Bronchial epithelial cell (primary cell): ENCODE measurements at regions not wholly inside any gene's neighbourhood (a gene's known extent, or its start where the extent isn't known, plus 50 kb on each side); places are given as distances from the start of the nearest gene placed in this dataset.

Experiments used
- DNase-seq: peaks from one replicate; pipeline ENCODE4 v3.0.0-alpha.2; 2010; ENCODE audit warnings: low read depth
- FAIRE-seq: peaks from 2 replicates; lab custom pipeline; 2011; peaks lifted over from hg19 to GRCh38; lab: Jason Lieb, UNC
- H3K27me3 ChIP-seq: 2 replicates; pipeline ENCODE4 v1.5.1; 2011; ENCODE audit warnings: low read length; ENCODE audit not compliant: control insufficient read depth, insufficient read depth
- H3K36me3 ChIP-seq: 2 replicates; pipeline ENCODE4 v1.5.1; 2011; ENCODE audit warnings: low read length; ENCODE audit not compliant: control insufficient read depth, insufficient read depth
- H3K4me3 ChIP-seq: 2 replicates; pipeline ENCODE4 v1.5.1; 2011; ENCODE audit warnings: mild to moderate bottlenecking, low read depth, low read length, control low read depth
- TF ChIP-seq, protein P1 (sequence below): IDR thresholded peaks from 2 replicates; pipeline ENCODE4 v1.5.1; 2011; ENCODE audit warnings: mild to moderate bottlenecking, moderate library complexity, low read length, control low read depth, inconsistent platforms; ENCODE audit not compliant: insufficient read depth, severe bottlenecking

DNA sequence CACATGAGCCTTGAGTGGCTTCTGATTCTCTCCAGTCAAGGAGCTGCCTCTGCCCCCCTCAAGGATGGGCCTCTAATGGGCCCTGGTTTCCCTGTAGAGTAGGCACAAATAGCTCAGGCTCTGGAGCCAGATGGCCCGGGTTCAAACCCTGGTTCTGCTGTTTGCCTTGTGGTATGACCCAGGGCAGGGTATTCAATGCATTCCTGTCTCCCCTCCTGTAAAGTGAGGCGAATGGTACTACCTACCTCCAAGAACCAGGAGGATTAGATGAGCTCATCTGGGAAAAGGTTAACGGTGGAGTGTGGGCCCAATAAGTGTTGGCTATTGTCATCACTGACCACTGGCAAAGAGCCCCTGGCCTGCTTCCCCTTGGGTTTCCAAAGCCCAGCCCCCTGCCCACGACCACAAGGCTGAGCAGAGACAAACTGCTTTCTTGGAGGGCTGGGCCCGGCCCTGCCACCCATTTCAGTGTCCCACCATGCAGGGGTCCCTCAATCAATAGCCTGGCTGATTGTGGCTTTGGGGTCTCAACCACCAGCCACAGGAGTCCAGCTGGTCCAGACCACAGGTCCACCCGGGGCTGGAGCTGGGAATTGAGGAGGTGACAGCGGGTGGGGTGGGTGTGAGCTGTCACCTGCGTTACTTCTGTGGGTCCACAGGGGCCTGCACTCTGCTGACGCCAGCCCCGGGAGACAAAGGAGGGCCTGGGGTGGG lies 115.6 kb upstream of the RUNX3 start:
- TF ChIP-seq, protein P1, sequence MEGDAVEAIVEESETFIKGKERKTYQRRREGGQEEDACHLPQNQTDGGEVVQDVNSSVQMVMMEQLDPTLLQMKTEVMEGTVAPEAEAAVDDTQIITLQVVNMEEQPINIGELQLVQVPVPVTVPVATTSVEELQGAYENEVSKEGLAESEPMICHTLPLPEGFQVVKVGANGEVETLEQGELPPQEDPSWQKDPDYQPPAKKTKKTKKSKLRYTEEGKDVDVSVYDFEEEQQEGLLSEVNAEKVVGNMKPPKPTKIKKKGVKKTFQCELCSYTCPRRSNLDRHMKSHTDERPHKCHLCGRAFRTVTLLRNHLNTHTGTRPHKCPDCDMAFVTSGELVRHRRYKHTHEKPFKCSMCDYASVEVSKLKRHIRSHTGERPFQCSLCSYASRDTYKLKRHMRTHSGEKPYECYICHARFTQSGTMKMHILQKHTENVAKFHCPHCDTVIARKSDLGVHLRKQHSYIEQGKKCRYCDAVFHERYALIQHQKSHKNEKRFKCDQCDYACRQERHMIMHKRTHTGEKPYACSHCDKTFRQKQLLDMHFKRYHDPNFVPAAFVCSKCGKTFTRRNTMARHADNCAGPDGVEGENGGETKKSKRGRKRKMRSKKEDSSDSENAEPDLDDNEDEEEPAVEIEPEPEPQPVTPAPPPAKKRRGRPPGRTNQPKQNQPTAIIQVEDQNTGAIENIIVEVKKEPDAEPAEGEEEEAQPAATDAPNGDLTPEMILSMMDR, result no peak
- Histone ChIP-seq H3K4me3 (no peak overlapping the region), H3K36me3 (no peaks in the 10 kb centered on the region), H3K27me3 (peaks cover 2% of the 10 kb centered on the region)
- DNase-seq (no peak), FAIRE-seq (no peak)

DNA sequence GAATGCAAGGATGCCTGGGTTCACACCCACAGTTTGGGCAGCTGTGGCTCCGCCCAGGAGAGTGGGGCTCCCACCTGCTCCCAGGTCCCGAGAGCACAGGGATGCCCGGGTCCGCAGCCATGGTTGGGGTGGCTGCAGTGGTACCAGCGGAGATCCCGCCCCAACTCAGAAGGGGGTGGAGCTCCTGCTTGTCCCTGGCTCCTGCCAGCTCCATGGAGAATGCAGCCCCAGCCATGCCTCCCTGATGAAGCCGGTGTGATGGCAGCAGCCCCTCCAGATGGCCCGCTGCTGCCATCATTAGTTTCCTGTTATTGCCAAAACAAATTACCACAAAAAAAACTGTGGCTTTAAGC lies 113.1 kb upstream of the RUNX3 start:
- no peak overlapping the region for H3K4me3 ChIP-seq
- H3K36me3 ChIP-seq, result no peaks in the 10 kb centered on the region
- FAIRE-seq (no peak), DNase-seq (no peak)
- TF ChIP-seq, protein P1, result no peak
- peaks cover 3% of the 10 kb centered on the region for H3K27me3 ChIP-seq

DNA sequence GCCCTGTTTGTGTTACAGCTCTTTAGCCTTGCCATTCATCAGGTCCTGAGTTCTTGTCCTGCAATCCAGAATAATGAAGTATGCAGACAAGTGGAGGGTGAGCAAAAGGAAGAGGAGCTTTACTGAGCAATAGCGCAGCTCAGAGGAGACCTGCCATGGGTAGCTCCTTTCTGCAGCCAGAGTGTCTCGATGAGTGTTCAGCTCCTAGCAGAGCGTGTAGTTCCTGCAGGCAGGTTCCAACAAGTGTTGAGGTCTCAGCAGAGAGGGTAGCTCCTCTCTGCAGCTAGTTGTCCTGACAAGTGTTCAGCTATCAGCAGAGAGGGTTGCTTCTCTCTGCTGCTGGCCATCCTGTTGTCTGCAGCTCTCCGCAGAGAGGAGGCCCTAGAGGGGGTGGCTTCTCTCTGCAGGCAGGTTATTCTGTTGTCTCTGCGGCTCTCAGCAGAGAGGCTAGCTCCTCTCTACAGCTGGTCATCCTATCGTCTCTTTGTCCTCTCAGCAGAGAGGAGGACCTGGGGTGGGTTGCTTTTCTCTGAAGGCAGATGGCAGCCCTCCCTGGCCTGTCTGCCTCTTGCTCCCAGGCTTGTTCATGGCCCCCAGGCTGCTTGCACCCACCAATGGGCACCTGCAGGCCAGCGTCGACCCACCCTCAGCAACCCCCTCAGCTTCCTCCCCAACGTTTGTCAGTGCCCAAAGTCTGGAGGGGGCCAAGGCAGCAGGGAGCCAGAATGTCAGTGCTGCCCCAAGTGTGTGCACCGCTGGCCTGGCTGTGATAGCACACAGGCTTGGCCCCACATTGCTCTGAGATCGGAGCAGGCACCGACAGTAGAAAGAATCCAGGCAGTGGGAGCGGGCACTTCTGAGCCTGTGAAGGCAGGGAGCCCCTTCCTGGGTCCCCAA lies 112.5 kb upstream of the RUNX3 start:
- Histone ChIP-seq H3K4me3 (no peak overlapping the region), H3K36me3 (no peaks in the 10 kb centered on the region), H3K27me3 (peaks cover 3% of the 10 kb centered on the region)
- TF ChIP-seq, protein P1, result no peak
- FAIRE-seq (peak; percentile 68), DNase-seq (peak; percentile 76)

DNA sequence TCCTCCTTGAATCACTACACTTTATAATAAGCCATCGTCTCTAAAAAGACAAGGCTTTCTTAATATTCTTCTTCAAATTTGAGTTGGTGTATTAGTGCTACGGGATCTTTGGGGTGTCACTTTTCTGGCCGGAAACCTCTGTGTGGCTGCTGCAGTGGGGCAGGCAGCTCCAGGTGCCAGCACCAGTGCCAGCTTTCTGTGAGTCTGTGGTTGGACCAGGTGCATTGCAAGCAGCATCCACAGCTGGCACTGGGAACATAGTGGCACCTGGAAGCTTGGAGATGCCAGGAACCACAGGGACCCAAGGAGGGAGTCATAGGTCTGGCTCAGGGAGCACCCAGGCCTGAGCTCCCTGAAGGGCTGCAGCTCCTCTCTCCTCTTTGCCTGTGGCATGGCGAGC lies 111.8 kb upstream of the RUNX3 start:
- TF ChIP-seq, protein P1, result no peak
- no peak overlapping the region for H3K4me3 ChIP-seq
- no peak for FAIRE-seq
- no peaks in the 10 kb centered on the region for H3K36me3 ChIP-seq
- peaks cover 1% of the 10 kb centered on the region for H3K27me3 ChIP-seq
- DNase-seq, result no peak

DNA sequence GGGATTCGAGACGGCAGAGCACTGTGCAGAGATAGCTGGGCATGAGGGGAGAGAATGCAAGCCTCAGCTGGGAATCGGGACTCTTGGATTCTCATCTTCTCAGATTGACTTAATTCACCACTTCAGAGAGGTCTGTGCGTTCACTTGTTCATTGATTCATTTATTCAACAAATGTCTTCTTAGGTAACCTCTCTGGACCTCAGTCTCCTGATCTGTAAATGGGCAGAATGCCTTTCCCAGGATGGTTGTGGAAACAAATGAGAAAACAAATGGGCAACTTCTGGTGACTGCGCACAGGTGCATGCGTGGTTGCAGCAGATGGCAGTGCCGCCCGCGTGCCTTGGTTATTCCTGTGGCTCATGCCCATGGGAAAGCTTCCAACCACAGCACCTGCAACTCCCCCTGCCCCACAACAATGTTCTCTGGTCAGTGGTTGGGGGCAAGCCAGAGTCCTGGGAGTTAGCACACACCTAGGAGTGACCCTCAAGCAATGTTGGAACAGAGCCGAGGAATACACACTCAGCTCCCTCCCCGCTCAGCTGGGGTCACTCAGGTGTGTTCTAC lies 110.1 kb upstream of the RUNX3 start:
- Histone ChIP-seq H3K36me3 (no peaks in the 10 kb centered on the region), H3K27me3 (peaks cover 1% of the 10 kb centered on the region), H3K4me3 (no peak overlapping the region)
- no peak for DNase-seq
- no peak for FAIRE-seq
- TF ChIP-seq, protein P1, result no peak
